Suprapubic skin (tissue), 4 donors: ENCODE measurements at regions not wholly inside any gene's neighbourhood (a gene's known extent, or its start where the extent isn't known, plus 50 kb on each side); places are given as distances from the start of the nearest gene placed in this dataset.

ENCODE experiments used
- DNase-seq, 2 donors: peaks; one replicate each; pipeline ENCODE4 v3.0.0-alpha.2; 2019; ENCODE audit warnings: low spot score in 2 of 2
- H3K27ac ChIP-seq: fragments of 200-600 bp; sonication (generic); one replicate; pipeline ENCODE4 v1.5.1; 2019
- H3K27me3 ChIP-seq: fragments of 200-600 bp; sonication (generic); one replicate; pipeline ENCODE4 v1.5.1; 2019
- H3K36me3 ChIP-seq: fragments of 200-600 bp; sonication (generic); one replicate; pipeline ENCODE4 v1.5.1; 2019
- H3K4me1 ChIP-seq: fragments of 200-600 bp; sonication (generic); one replicate; pipeline ENCODE4 v1.5.1; 2019
- H3K4me3 ChIP-seq: fragments of 200-600 bp; sonication (generic); one replicate; pipeline ENCODE4 v1.5.1; 2019; ENCODE audit warnings: mild to moderate bottlenecking
- H3K9me3 ChIP-seq: fragments of 200-600 bp; sonication (generic); one replicate; pipeline ENCODE4 v1.5.1; 2019
- CTCF ChIP-seq, 2 donors: fragments of 200-600 bp in 1 of 2; fragments of 450-650 bp in 1 of 2; sonication (generic) in 1 of 2; IDR thresholded peaks; one replicate each; pipeline ENCODE4 v1.5.1; 2016 to 2019; ENCODE audit warnings: antibody characterized with exemption in 2 of 2, mild to moderate bottlenecking in 1 of 2, moderate library complexity in 1 of 2
- EP300 ChIP-seq: sonication (generic); formaldehyde crosslinking; IDR thresholded peaks from one replicate; pipeline ENCODE4 v1.6.1; 2017; ENCODE audit warnings: antibody characterized with exemption
- POLR2A ChIP-seq, 2 donors: fragments of 450-650 bp; IDR thresholded peaks; one replicate each; pipeline ENCODE4 v1.6.1; 2017; ENCODE audit warnings: antibody characterized with exemption in 2 of 2, mild to moderate bottlenecking in 2 of 2, moderate library complexity in 2 of 2
- POLR2AphosphoS5 ChIP-seq, 3 donors: sonication (generic); formaldehyde crosslinking; IDR thresholded peaks; one replicate each; pipeline ENCODE4 v1.6.1; 2017; ENCODE audit warnings: antibody characterized with exemption in 3 of 3
- WGBS: methylation state at CpG from one replicate; pipeline ENCODE4 v1.1.5; 2018; 5-methylcytosine and 5-hydroxymethylcytosine counted together

- Histone ChIP-seq H3K27ac (no peak overlapping the region), H3K9me3 (no peaks in the 10 kb centered on the region), H3K27me3 (no peaks in the 10 kb centered on the region), H3K4me1 (no peaks in the 10 kb centered on the region), H3K36me3 (no peaks in the 10 kb centered on the region), H3K4me3 (no peak overlapping the region)
- 56% methylated on average over 2 of the region's 2 CpGs for WGBS
- TF ChIP-seq POLR2A (IDR thresholded peaks at IDR 0.05) (no peak), POLR2AphosphoS5 (IDR thresholded peaks at IDR 0.05) (no peak), CTCF (IDR thresholded peaks at IDR 0.05) (no peak)
- no peak for DNase-seq
Observed at GRCh38 chr6:132053511-132053910, 102.3 kb upstream of the CCN2 start.

- Histone ChIP-seq H3K4me1 (no peaks in the 10 kb centered on the region), H3K27ac (no peak overlapping the region), H3K9me3 (no peaks in the 10 kb centered on the region), H3K27me3 (no peaks in the 10 kb centered on the region), H3K4me3 (no peak overlapping the region), H3K36me3 (no peaks in the 10 kb centered on the region)
- WGBS, result 50% methylated on average over 1 of the region's 1 CpG
- TF ChIP-seq POLR2AphosphoS5 (IDR thresholded peaks at IDR 0.05) (no peak), POLR2A (IDR thresholded peaks at IDR 0.05) (no peak)
- DNase-seq, result no peak
Observed at GRCh38 chr6:132052096-132052495, 100.9 kb upstream of the CCN2 start.

- Histone ChIP-seq H3K36me3 (no peaks in the 10 kb centered on the region), H3K27ac (no peak overlapping the region), H3K9me3 (no peaks in the 10 kb centered on the region), H3K4me3 (no peak overlapping the region), H3K4me1 (no peaks in the 10 kb centered on the region), H3K27me3 (no peaks in the 10 kb centered on the region)
- no peak for TF ChIP-seq POLR2A (IDR thresholded peaks at IDR 0.05)
- TF ChIP-seq POLR2AphosphoS5 (IDR thresholded peaks at IDR 0.05), result no peak
- TF ChIP-seq EP300, result no peak
- TF ChIP-seq CTCF (IDR thresholded peaks at IDR 0.05), result no peak
- WGBS, result 98% methylated on average over 1 of the region's 1 CpG
- DNase-seq, result no peak
Observed at GRCh38 chr6:132045877-132046276, 94.7 kb upstream of the CCN2 start.

- TF ChIP-seq EP300 (no peak), CTCF (IDR thresholded peaks at IDR 0.05) (no peak), POLR2A (IDR thresholded peaks at IDR 0.05) (no peak), POLR2AphosphoS5 (IDR thresholded peaks at IDR 0.05) (no peak)
- WGBS, result 85% methylated on average over 5 of the region's 5 CpGs
Observed at GRCh38 chr6:132043148-132043547, 92.0 kb upstream of the CCN2 start.

GRCh38 chr6:132041706-132042105 is 90.5 kb upstream of the CCN2 start:
- H3K27ac ChIP-seq, result no peak overlapping the region
- no peak overlapping the region for H3K4me3 ChIP-seq
- DNase-seq, result no peak
- no peaks in the 10 kb centered on the region for H3K27me3 ChIP-seq
- H3K36me3 ChIP-seq, result no peaks in the 10 kb centered on the region
- H3K9me3 ChIP-seq, result no peaks in the 10 kb centered on the region
- no peaks in the 10 kb centered on the region for H3K4me1 ChIP-seq
- 88% methylated on average over 3 of the region's 3 CpGs for WGBS
- no peak for TF ChIP-seq POLR2AphosphoS5 (IDR thresholded peaks at IDR 0.05)
- no peak for TF ChIP-seq CTCF (IDR thresholded peaks at IDR 0.05)
- TF ChIP-seq POLR2A (IDR thresholded peaks at IDR 0.05), result no peak
- TF ChIP-seq EP300, result no peak

More at GRCh38 chr6:132043148-132043547, 92.0 kb upstream of the CCN2 start:
- Histone ChIP-seq H3K27ac (no peak overlapping the region), H3K4me1 (no peaks in the 10 kb centered on the region), H3K36me3 (no peaks in the 10 kb centered on the region), H3K27me3 (no peaks in the 10 kb centered on the region), H3K4me3 (no peak overlapping the region), H3K9me3 (no peaks in the 10 kb centered on the region)
- DNase-seq, result no peak

- H3K27ac ChIP-seq, result no peak overlapping the region
Observed at GRCh38 chr6:132028029-132028428, 76.9 kb upstream of the CCN2 start.

More at GRCh38 chr6:132028029-132028428, 76.9 kb upstream of the CCN2 start:
- Histone ChIP-seq H3K27me3 (no peaks in the 10 kb centered on the region), H3K9me3 (no peaks in the 10 kb centered on the region), H3K4me1 (no peaks in the 10 kb centered on the region), H3K4me3 (no peak overlapping the region), H3K36me3 (no peaks in the 10 kb centered on the region)
- 81% methylated on average over 1 of the region's 1 CpG for WGBS
- DNase-seq, result no peak
- no peak for TF ChIP-seq POLR2A (IDR thresholded peaks at IDR 0.05)
